GM23338 (cell line): ENCODE measurements at regions not wholly inside any gene's neighbourhood (a gene's known extent, or its start where the extent isn't known, plus 50 kb on each side); places are given as distances from the start of the nearest gene placed in this dataset.

Experiments
- ATAC-seq: fragments of 200-7000 bp; cut with Tn5 transposase; 3 replicates; pipeline ENCODE4 v1.9.1; 2020
- DNase-seq: peaks from one replicate; pipeline ENCODE4 v3.0.0-alpha.2; 2015; ENCODE audit warnings: low spot score
- H2AFZ ChIP-seq: fragments of 200-600 bp; sonication (generic); 2 replicates; pipeline ENCODE4 v1.8.0; 2016; ENCODE audit warnings: antibody characterized with exemption, mild to moderate bottlenecking, moderate library complexity
- H3F3A ChIP-seq: fragments of 200-600 bp; sonication (generic); replicated peaks from 2 replicates; pipeline ENCODE4 v1.8.0; 2017; ENCODE audit warnings: antibody characterized with exemption, mixed run types, low read depth
- H3K27ac ChIP-seq: fragments of 200-600 bp; sonication (generic); 2 replicates; pipeline ENCODE4 v1.6.1; 2016; ENCODE audit warnings: low read depth
- H3K27me3 ChIP-seq: fragments of 200-600 bp; sonication (generic); 2 replicates; pipeline ENCODE4 v1.8.0; 2016; ENCODE audit warnings: mild to moderate bottlenecking, mixed run types, moderate library complexity; ENCODE audit not compliant: insufficient read depth
- H3K36me3 ChIP-seq: fragments of 200-600 bp; sonication (generic); 2 replicates; pipeline ENCODE4 v1.8.0; 2016; ENCODE audit warnings: mild to moderate bottlenecking; ENCODE audit not compliant: insufficient read depth
- H3K4me1 ChIP-seq: fragments of 200-600 bp; sonication (generic); 2 replicates; pipeline ENCODE4 v1.8.0; 2016; ENCODE audit warnings: mild to moderate bottlenecking, moderate library complexity; ENCODE audit not compliant: insufficient read depth
- H3K4me2 ChIP-seq: fragments of 200-600 bp; sonication (generic); 2 replicates; pipeline ENCODE4 v1.7.1; 2017; ENCODE audit warnings: mixed run types
- H3K4me3 ChIP-seq: fragments of 200-600 bp; sonication (generic); 2 replicates; pipeline ENCODE4 v1.6.1; 2016; ENCODE audit warnings: mixed run types
- H3K79me2 ChIP-seq: fragments of 200-600 bp; sonication (generic); replicated peaks from 2 replicates; pipeline ENCODE4 v1.8.0; 2017; ENCODE audit warnings: mild to moderate bottlenecking; ENCODE audit not compliant: insufficient read depth
- H3K9me2 ChIP-seq: fragments of 200-600 bp; sonication (generic); 2 replicates; pipeline ENCODE4 v1.8.0; 2017; ENCODE audit not compliant: insufficient read depth
- H4K20me1 ChIP-seq: fragments of 200-600 bp; sonication (generic); replicated peaks from 2 replicates; pipeline ENCODE4 v1.8.0; 2017; ENCODE audit warnings: mild to moderate bottlenecking; ENCODE audit not compliant: insufficient read depth
- H3K27ac Mint-ChIP-seq: 2 replicates; pipeline ENCODE4 v1.8.0; 2020; ENCODE audit warnings: inconsistent platforms, mild to moderate bottlenecking, moderate library complexity, mixed read lengths
- H3K27me3 Mint-ChIP-seq: 3 replicates; pipeline ENCODE4 v1.8.0; 2022; ENCODE audit warnings: low read depth, mild to moderate bottlenecking, moderate library complexity, mixed read lengths, inconsistent platforms; ENCODE audit not compliant: insufficient read depth, poor library complexity
- H3K36me3 Mint-ChIP-seq: 3 replicates; pipeline ENCODE4 v1.8.0; 2021; ENCODE audit warnings: low read depth, mild to moderate bottlenecking, inconsistent platforms, moderate library complexity, mixed read lengths
- H3K4me1 Mint-ChIP-seq: 3 replicates; pipeline ENCODE4 v1.8.0; 2020; ENCODE audit warnings: mild to moderate bottlenecking, inconsistent platforms, mixed read lengths
- H3K4me3 Mint-ChIP-seq: 3 replicates; pipeline ENCODE4 v1.8.0; 2021; ENCODE audit warnings: moderate library complexity, mild to moderate bottlenecking, inconsistent platforms, mixed read lengths
- H3K9me3 Mint-ChIP-seq: 3 replicates; pipeline ENCODE4 v1.8.0; 2020; ENCODE audit warnings: moderate library complexity, mild to moderate bottlenecking, inconsistent platforms, mixed read lengths
- CTCF ChIP-seq, 2 experiments: fragments of 200-600 bp in 1 of 2; sonication (generic) in 1 of 2; conservative IDR thresholded peaks; 2 replicates each; pipeline versions ENCODE4 v1.5.1 to v1.6.1; 2016 to 2017; ENCODE audit warnings: antibody characterized with exemption in 2 of 2, low read depth in 2 of 2, mild to moderate bottlenecking in 2 of 2, moderate library complexity in 1 of 2
- EZH2phosphoT487 ChIP-seq: fragments of 200-600 bp; sonication (generic); IDR thresholded peaks from one replicate; pipeline ENCODE4 v1.8.1; 2018; ENCODE audit warnings: antibody characterized with exemption; ENCODE audit not compliant: unreplicated experiment
- JUNB ChIP-seq: IDR thresholded peaks from one replicate; pipeline ENCODE4 v1.6.1; 2016; ENCODE audit warnings: antibody characterized with exemption; ENCODE audit not compliant: unreplicated experiment
- POLR2AphosphoS5 ChIP-seq: IDR thresholded peaks from 2 replicates; pipeline ENCODE4 v1.6.1; 2016; ENCODE audit warnings: antibody characterized with exemption, low read depth
- STAT1 ChIP-seq: IDR thresholded peaks from one replicate; pipeline ENCODE4 v1.6.1; 2016; ENCODE audit warnings: antibody characterized with exemption; ENCODE audit not compliant: unreplicated experiment
- ZNF331 ChIP-seq: fragments of 250-450 bp; sonication (Bioruptor Pico); IDR thresholded peaks from 2 replicates; pipeline ENCODE4 v1.5.0; 2020; ENCODE audit warnings: low read depth, mild to moderate bottlenecking, moderate library complexity

DNA sequence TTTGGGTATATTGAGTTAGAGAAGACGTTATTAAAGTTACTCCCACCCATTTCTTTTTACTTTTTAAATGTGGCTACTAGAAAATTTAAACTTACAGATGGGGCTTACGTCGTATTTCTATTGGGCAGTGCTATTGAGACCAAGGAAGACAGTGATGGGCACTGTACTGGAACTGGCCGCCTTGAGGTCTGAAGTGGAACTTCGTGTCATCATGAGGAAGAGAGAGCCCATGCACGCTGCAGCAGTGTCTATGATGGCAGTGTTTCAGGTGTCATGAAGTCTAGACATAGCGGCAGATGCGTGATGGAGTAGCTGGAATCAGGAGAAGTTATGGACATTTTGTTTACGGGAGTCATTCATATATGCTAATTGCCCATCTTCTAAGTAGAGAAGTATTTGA is 143.7 kb downstream of the LRRC70 start:
- no peak overlapping the region for H3K4me2 ChIP-seq
- Mint-ChIP-seq H3K9me3 (no peaks in the 10 kb centered on the region), H3K27me3 (peaks cover 4% of the 10 kb centered on the region), H3K36me3 (0 out of 3 replicates have a peak, but pooled peaks cover 3% of the 10 kb centered on the region), H3K27ac (no peak overlapping the region), H3K4me3 (no peak overlapping the region), H3K4me1 (peaks cover 24% of the 10 kb centered on the region)
- no peaks in the 10 kb centered on the region for H3K27me3 ChIP-seq
- no peaks in the 10 kb centered on the region for H3K79me2 ChIP-seq
- H3K4me3 ChIP-seq = no peak overlapping the region
- no peaks in the 10 kb centered on the region for H3K36me3 ChIP-seq
- no peak overlapping the region for H2AFZ ChIP-seq
- H3K4me1 ChIP-seq = peaks cover 23% of the 10 kb centered on the region
- TF ChIP-seq CTCF (conservative IDR thresholded peaks at IDR 0.05; ENCODE audit: low read depth in 2 of 2) (peak; percentile 6 to 40; a peak in 2 of 4 replicates), EZH2phosphoT487 (no peak)
- H3K9me2 ChIP-seq = peaks cover 7% of the 10 kb centered on the region
- H4K20me1 ChIP-seq = no peaks in the 10 kb centered on the region
- H3F3A ChIP-seq = no peaks in the 10 kb centered on the region
- ATAC-seq (peak; percentile 49), DNase-seq (peak; percentile 30)
- H3K27ac ChIP-seq = no peak overlapping the region

GRCh38 chr5:62720031-62720441 is 141.4 kb downstream of the LRRC70 start:
- no peaks in the 10 kb centered on the region for H4K20me1 ChIP-seq
- Mint-ChIP-seq H3K9me3 (no peaks in the 10 kb centered on the region), H3K27ac (no peak overlapping the region), H3K4me3 (no peak overlapping the region), H3K4me1 (peaks cover 34% of the 10 kb centered on the region), H3K36me3 (0 out of 3 replicates have a peak, but pooled peaks cover 3% of the 10 kb centered on the region), H3K27me3 (peaks cover 2% of the 10 kb centered on the region)
- no peaks in the 10 kb centered on the region for H3K27me3 ChIP-seq
- no peak overlapping the region for H3K4me2 ChIP-seq
- ATAC-seq (peak; percentile 94), DNase-seq (peak; percentile 77)
- TF ChIP-seq ZNF331 (CRISPR knock-in tag) (no peak), CTCF (conservative IDR thresholded peaks at IDR 0.05; ENCODE audit: low read depth in 2 of 2) (peak; percentile 50 to 60)
- H3K4me3 ChIP-seq = no peak overlapping the region
- no peak overlapping the region for H2AFZ ChIP-seq
- no peaks in the 10 kb centered on the region for H3K79me2 ChIP-seq
- H3F3A ChIP-seq = no peaks in the 10 kb centered on the region
- H3K4me1 ChIP-seq = peaks cover 31% of the 10 kb centered on the region
- H3K9me2 ChIP-seq = peaks cover 7% of the 10 kb centered on the region
- H3K36me3 ChIP-seq = no peaks in the 10 kb centered on the region
- H3K27ac ChIP-seq = no peak overlapping the region

DNA sequence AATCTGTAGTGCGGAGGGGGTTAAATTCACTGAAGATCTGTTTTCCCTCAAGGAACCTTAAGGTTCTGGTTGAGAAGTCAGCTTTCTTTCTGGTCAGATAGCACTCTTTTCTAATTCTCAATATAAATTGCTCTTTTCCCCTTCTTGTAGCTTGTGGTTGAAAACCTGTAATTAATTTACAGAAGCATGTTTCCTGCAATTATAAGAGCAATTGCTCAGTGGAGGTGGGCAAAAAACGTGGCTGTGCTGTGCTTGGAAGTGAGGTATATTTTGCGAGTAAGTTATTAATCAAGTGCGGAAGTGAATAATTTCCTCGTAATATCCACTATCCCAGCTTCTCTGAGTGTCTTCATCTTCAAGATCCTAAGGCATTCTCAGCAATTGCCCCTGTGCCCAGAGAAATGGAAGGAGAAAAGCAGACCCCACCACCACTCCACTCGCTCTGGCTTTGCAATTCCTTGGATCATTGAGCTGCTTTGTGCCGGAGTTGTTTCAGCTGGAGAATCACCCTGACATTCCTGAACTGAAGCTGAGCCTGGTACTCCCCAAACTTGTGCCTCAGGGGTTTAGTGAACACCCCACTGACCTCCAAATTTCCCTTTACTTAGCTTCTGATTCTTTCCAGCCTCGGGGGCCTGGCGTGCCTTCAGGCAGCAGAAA is 140.6 kb downstream of the LRRC70 start:
- peaks cover 31% of the 10 kb centered on the region for H3K4me1 ChIP-seq
- no peaks in the 10 kb centered on the region for H3K9me3 Mint-ChIP-seq
- H3F3A ChIP-seq = no peaks in the 10 kb centered on the region
- peak overlapping the region; percentile 66; the same call in 1 of the 2 replicates for H3K4me2 ChIP-seq
- H3K27ac ChIP-seq = no peak overlapping the region
- H3K27me3 Mint-ChIP-seq = peaks cover 2% of the 10 kb centered on the region
- no peaks in the 10 kb centered on the region for H3K79me2 ChIP-seq
- no peaks in the 10 kb centered on the region for H3K27me3 ChIP-seq
- H4K20me1 ChIP-seq = no peaks in the 10 kb centered on the region
- 0 out of 3 replicates have a peak, but pooled peaks cover 3% of the 10 kb centered on the region for H3K36me3 Mint-ChIP-seq
- H3K36me3 ChIP-seq = no peaks in the 10 kb centered on the region
- H3K4me1 Mint-ChIP-seq = peaks cover 34% of the 10 kb centered on the region
- no peak overlapping the region for H3K4me3 Mint-ChIP-seq
- DNase-seq (peak; percentile 6), ATAC-seq (no peak; the same call in 2 of the 3 replicates)
- no peak overlapping the region for H3K27ac Mint-ChIP-seq
- H2AFZ ChIP-seq = peak overlapping the region; percentile 65
- H3K9me2 ChIP-seq = peaks cover 7% of the 10 kb centered on the region
- no peak overlapping the region for H3K4me3 ChIP-seq
- TF ChIP-seq POLR2AphosphoS5 (no peak), STAT1 (no peak), JUNB (no peak), CTCF (conservative IDR thresholded peaks at IDR 0.05; ENCODE audit: low read depth in 2 of 2) (no peak)
